ENCODE measurements at regions not wholly inside any gene's neighbourhood (a gene's known extent, or its start where the extent isn't known, plus 50 kb on each side); places are given as distances from the start of the nearest gene placed in this dataset.

GRCh38 chr20:5434116-5434515 lies 117.4 kb upstream of the PROKR2 start:
- Mint-ChIP-seq H3K9me3 (ENCODE audit: low read depth) (no peaks in the 10 kb centered on the region), H3K36me3 (ENCODE audit: insufficient read depth) (no peaks in the 10 kb centered on the region), H3K27me3 (peaks cover 17% of the 10 kb centered on the region), H3K27ac (no peak overlapping the region), H3K4me3 (ENCODE audit: low read depth) (no peak overlapping the region), H3K4me1 (ENCODE audit: low read depth) (peaks cover 2% of the 10 kb centered on the region)
- no peak for TF ChIP-seq CTCF (IDR thresholded peaks at IDR 0.05; ENCODE audit: unreplicated experiment)
- no peak for DNase-seq (ENCODE audit: low spot score, unreplicated experiment)

GRCh38 chr20:5433352-5433751 lies 116.6 kb upstream of the PROKR2 start:
- peaks cover 2% of the 10 kb centered on the region for H3K4me1 Mint-ChIP-seq (ENCODE audit: low read depth)
- H3K27ac Mint-ChIP-seq = no peak overlapping the region
- H3K4me3 Mint-ChIP-seq (ENCODE audit: low read depth) = no peak overlapping the region
- no peak for DNase-seq (ENCODE audit: low spot score, unreplicated experiment)
- H3K36me3 Mint-ChIP-seq (ENCODE audit: insufficient read depth) = no peaks in the 10 kb centered on the region
- peaks cover 17% of the 10 kb centered on the region for H3K27me3 Mint-ChIP-seq
- no peak for TF ChIP-seq CTCF (IDR thresholded peaks at IDR 0.05; ENCODE audit: unreplicated experiment)
- no peaks in the 10 kb centered on the region for H3K9me3 Mint-ChIP-seq (ENCODE audit: low read depth)

- no peak overlapping the region for H3K4me3 Mint-ChIP-seq (ENCODE audit: low read depth)
- H3K4me1 Mint-ChIP-seq (ENCODE audit: low read depth) = peaks cover 2% of the 10 kb centered on the region
- H3K36me3 Mint-ChIP-seq (ENCODE audit: insufficient read depth) = no peaks in the 10 kb centered on the region
- no peaks in the 10 kb centered on the region for H3K9me3 Mint-ChIP-seq (ENCODE audit: low read depth)
- peaks cover 17% of the 10 kb centered on the region for H3K27me3 Mint-ChIP-seq
- no peak for DNase-seq (ENCODE audit: low spot score, unreplicated experiment)
- H3K27ac Mint-ChIP-seq = no peak overlapping the region
- TF ChIP-seq CTCF (IDR thresholded peaks at IDR 0.05; ENCODE audit: unreplicated experiment) = no peak
Measured at GRCh38 chr20:5432030-5432429, 115.3 kb upstream of the PROKR2 start.

- Mint-ChIP-seq H3K27ac (no peak overlapping the region), H3K4me1 (ENCODE audit: low read depth) (peaks cover 2% of the 10 kb centered on the region), H3K27me3 (peaks cover 18% of the 10 kb centered on the region), H3K9me3 (ENCODE audit: low read depth) (no peaks in the 10 kb centered on the region), H3K36me3 (ENCODE audit: insufficient read depth) (no peaks in the 10 kb centered on the region), H3K4me3 (ENCODE audit: low read depth) (no peak overlapping the region)
- no peak for TF ChIP-seq CTCF (IDR thresholded peaks at IDR 0.05; ENCODE audit: unreplicated experiment)
- no peak for DNase-seq (ENCODE audit: low spot score, unreplicated experiment)
Measured at GRCh38 chr20:5430670-5431069, 113.9 kb upstream of the PROKR2 start.

- no peaks in the 10 kb centered on the region for H3K36me3 Mint-ChIP-seq (ENCODE audit: insufficient read depth)
Measured at GRCh38 chr20:5426026-5426425, 109.3 kb upstream of the PROKR2 start.

More at GRCh38 chr20:5426026-5426425, 109.3 kb upstream of the PROKR2 start:
- TF ChIP-seq CTCF (IDR thresholded peaks at IDR 0.05; ENCODE audit: unreplicated experiment) = no peak
- H3K9me3 Mint-ChIP-seq (ENCODE audit: low read depth) = peaks cover 7% of the 10 kb centered on the region
- H3K4me3 Mint-ChIP-seq (ENCODE audit: low read depth) = no peak overlapping the region
- H3K27me3 Mint-ChIP-seq = peaks cover 14% of the 10 kb centered on the region
- DNase-seq (ENCODE audit: low spot score, unreplicated experiment) = no peak
- H3K4me1 Mint-ChIP-seq (ENCODE audit: low read depth) = no peaks in the 10 kb centered on the region
- no peak overlapping the region for H3K27ac Mint-ChIP-seq
